GM12865 (cell line): ENCODE measurements at regions not wholly inside any gene's neighbourhood (a gene's known extent, or its start where the extent isn't known, plus 50 kb on each side); places are given as distances from the start of the nearest gene placed in this dataset.

Source experiments
- DNase-seq: peaks from one replicate; pipeline ENCODE4 v3.0.0; 2010; ENCODE audit warnings: low read depth
- H3K4me3 ChIP-seq: 2 replicates; pipeline ENCODE4 v1.5.1; 2011; ENCODE audit warnings: mild to moderate bottlenecking, low read depth, low read length, control low read depth
- TF ChIP-seq, protein P1 (sequence below): IDR thresholded peaks from 2 replicates; pipeline ENCODE4 v1.5.1; 2011; ENCODE audit warnings: low read length, control low read depth, low read depth, inconsistent platforms; ENCODE audit not compliant: insufficient read depth; ENCODE audit errors: missing control alignments

- TF ChIP-seq, protein P1, sequence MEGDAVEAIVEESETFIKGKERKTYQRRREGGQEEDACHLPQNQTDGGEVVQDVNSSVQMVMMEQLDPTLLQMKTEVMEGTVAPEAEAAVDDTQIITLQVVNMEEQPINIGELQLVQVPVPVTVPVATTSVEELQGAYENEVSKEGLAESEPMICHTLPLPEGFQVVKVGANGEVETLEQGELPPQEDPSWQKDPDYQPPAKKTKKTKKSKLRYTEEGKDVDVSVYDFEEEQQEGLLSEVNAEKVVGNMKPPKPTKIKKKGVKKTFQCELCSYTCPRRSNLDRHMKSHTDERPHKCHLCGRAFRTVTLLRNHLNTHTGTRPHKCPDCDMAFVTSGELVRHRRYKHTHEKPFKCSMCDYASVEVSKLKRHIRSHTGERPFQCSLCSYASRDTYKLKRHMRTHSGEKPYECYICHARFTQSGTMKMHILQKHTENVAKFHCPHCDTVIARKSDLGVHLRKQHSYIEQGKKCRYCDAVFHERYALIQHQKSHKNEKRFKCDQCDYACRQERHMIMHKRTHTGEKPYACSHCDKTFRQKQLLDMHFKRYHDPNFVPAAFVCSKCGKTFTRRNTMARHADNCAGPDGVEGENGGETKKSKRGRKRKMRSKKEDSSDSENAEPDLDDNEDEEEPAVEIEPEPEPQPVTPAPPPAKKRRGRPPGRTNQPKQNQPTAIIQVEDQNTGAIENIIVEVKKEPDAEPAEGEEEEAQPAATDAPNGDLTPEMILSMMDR = no peak
- no peak for DNase-seq
Observed at GRCh38 chr11:114775875-114776621, 97.7 kb downstream of the NXPE2 start.

GRCh38 chr11:114776956-114777355, 98.6 kb downstream of the NXPE2 start:
- no peak overlapping the region for H3K4me3 ChIP-seq
- TF ChIP-seq, protein P1 = no peak
- no peak for DNase-seq

More at GRCh38 chr11:114775875-114776621, 97.7 kb downstream of the NXPE2 start:
- no peak overlapping the region for H3K4me3 ChIP-seq

- no peak for DNase-seq
- TF ChIP-seq, protein P1 = no peak
- no peak overlapping the region for H3K4me3 ChIP-seq
Observed at GRCh38 chr11:114779189-114779588, 100.9 kb downstream of the NXPE2 start.

GRCh38 chr11:114782650-114783310, 104.5 kb downstream of the NXPE2 start:
- DNase-seq = no peak
- TF ChIP-seq, protein P1 = no peak
- no peak overlapping the region for H3K4me3 ChIP-seq

GRCh38 chr11:114783805-114784204, 105.5 kb downstream of the NXPE2 start:
- no peak overlapping the region for H3K4me3 ChIP-seq
- TF ChIP-seq, protein P1 = no peak
- no peak for DNase-seq

DNA sequence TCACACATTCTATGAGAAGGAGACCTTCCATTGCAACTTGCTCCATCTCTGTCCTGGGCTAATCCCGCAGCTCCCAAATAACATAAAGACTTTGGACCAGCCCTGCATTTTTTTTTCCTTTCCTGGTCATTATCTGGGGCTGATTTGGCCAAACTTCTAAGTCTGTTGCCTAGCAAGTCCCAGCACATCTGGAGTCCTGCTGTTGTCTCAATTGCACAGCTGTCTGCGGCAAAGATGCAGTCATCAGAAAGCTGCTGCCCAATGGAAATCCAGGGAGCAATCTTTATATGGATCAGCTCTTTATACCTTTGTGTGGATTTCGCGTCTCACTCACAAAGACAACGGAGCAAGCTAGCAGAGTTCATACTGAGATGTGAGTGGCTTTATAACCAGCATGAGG, 105.9 kb downstream of the NXPE2 start:
- H3K4me3 ChIP-seq = no peak overlapping the region
- no peak for DNase-seq
- TF ChIP-seq, protein P1 = no peak
